HG03097 (cell line): ENCODE measurements at regions not wholly inside any gene's neighbourhood (a gene's known extent, or its start where the extent isn't known, plus 50 kb on each side); places are given as distances from the start of the nearest gene placed in this dataset.

Experiments used
- ATAC-seq: cut with Tn5 transposase; IDR thresholded peaks from one replicate; pipeline ENCODE4 v1.9.1; 2021; ENCODE audit not compliant: unreplicated experiment, low FRiP score

DNA sequence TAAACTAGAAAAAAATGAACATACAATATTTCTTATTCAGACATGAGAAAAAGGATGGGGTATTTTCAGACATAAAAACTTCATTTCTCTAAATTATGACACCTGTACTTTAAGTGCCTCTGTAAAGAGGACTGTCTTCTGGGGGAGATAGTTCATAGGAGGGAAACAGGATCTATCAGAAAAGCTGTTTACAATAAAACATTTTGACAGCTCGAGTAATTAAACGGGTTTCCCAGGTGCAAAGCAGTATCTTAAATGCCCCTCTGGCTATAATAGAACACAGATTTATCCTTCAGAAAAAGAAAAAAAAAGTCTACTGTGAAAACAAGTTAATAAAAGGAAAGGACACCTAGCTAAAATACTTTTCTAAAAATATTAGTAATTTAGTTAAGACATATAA lies 311.4 kb upstream of the UBE2E3 start:
- no peak for ATAC-seq

DNA sequence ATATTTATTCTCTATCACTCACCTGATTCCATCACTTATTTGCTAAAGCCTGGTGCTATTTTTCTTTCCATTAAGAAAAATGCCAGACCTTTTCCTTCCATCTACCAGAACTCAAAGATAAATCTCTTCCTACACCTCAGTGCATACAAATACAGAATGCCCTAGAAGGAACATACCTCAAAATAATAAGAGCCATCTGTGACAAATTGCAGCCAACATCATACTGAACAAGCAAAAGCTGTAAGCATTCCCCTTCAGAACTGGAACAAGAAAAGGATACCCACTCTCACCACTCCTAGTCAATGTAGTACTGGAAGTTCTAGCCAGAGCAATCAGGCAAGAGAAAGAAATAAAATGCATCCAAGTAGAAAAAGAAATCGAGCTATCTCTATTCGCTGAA lies 315.9 kb upstream of the UBE2E3 start:
- no peak for ATAC-seq

DNA sequence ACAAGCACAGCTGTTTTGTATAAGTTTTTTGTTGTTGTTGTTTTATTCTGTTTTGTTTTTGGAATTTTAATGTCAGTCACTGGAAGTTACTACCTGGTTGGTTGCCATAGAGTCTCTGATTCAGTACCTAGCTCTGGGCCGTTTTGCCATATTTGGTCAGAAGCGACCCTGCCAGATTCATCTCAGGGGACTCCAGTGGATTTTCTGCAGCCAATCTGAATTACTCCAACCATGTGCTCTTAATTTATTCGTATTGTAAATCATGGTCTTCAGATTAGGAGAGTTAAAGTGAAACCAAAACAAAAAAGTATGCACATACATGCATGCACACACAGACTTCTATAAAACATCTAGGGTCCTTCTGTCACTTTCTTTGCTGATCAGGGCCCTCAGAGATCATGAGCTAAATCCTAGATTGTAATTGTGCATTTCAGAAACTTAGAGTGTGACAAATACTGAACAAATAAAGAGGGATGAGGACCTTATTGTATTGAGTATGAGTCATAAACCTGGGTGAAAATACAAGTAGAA lies 317.4 kb upstream of the UBE2E3 start:
- no peak for ATAC-seq

- no peak for ATAC-seq
These were observed 317.9 kb upstream of the UBE2E3 start for GRCh38 chr2:180662521-180662920.

DNA sequence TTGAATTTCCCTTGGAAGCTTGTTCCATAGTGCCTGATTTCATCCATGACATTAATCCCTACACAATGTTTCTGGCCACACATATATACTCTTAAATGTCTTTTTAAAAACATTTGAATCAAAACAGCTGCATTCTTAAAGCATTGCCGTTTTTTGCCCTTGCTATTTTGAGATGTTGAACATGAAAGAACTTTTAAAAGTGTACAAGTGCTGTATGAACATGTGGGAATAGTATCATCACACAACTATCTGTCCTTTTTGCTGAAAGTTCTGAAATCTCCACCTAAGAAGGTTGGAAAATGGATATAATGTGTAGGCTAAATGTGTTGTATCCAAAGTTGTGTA lies 318.7 kb upstream of the UBE2E3 start:
- no peak for ATAC-seq

GRCh38 chr2:180660881-180661685 lies 319.3 kb upstream of the UBE2E3 start:
- ATAC-seq = no peak

- no peak for ATAC-seq
These were observed 320.2 kb upstream of the UBE2E3 start for GRCh38 chr2:180660207-180660606.

DNA sequence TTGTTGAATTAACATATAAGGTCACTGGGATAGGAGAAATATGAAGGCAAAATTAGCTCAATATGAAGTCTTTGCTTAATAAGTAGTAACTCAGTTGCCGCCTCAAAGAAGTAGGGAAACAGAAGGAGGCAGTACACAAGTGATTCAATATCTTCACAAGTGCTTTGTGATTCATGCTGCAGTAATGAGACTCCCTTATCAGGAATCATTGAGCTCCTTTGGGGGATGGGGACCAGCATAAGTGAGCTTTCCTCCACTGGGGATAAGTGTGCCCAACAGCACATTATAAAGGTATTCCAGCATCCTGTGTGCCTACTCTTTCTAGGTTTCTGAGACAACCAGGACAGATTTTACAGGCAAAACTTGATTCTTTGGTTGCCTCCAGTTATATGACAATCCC lies 323.4 kb upstream of the UBE2E3 start:
- ATAC-seq = no peak

DNA sequence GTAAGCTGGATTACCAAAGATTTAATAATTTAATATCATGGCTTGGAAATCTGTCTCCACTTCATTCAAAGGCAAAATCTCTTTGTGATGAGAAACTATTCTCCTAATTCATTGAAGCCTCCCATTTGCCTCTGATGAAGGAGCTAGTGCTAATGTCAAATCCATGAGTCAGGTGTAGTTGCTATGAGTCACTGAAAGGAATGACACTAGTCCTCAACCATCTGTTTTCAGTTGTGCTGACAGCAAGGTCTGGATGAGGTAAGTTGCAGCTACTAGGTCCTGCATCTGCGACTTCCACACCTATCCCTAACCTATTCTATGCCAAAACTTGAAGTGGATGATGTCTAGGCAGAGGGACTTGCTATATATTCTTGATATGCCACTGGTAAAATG lies 324.0 kb upstream of the UBE2E3 start:
- ATAC-seq = no peak

GRCh38 chr2:180655842-180656454 lies 324.5 kb upstream of the UBE2E3 start:
- no peak for ATAC-seq

DNA sequence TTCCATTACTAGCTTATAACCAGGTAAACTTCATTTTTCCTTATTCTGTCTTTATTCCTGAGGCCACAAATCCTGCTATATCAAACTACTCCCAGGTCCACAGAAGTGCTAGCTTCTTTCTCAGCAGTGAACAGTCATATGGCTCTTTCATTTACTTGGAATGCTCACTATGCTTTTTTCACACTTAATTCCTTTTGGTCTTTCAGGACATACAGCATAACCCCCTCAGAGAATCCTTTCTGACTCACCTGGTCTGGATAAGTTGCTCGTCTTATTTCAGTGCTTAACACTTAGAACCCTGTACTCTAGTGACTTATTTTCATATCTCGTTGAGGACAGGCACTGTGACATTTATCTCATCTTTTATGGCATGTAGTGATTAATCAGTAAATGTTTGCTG lies 325.0 kb upstream of the UBE2E3 start:
- no peak for ATAC-seq

DNA sequence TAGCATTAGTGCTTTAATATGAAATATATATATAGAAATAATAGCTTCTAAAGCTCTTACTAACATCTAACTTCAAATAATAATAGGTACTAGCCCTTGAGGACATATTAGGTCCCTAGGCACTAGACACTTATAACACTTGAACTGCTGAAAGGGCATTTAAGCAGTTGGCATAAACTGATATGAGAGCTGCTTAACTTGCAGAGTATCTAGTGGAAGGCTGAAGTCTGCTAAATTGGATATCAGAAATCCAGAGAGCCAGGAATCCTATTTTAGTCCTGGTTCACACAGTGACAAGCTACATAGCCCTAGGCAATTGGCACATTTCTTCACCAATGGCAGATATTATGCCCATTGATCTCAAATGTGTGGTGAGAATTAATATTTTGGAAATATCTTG lies 326.9 kb upstream of the UBE2E3 start:
- ATAC-seq = no peak

DNA sequence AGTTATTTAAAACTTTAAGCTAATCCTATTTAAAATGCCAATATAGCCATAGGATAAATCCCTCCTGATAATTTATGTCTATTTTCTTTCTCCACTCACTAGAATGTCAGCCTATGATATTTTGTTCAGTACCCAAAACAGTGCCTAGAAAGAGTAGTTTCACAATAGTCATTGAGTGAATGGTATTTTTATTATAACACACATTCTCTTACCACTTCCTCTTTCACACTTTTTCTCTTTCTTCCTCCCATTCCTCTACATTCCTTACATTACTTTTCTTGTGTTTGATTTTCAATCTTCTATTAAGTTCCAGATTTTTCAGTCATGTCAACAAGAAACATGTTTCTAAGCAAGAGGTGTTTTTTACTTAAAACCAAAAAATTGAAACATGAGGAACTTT lies 327.6 kb upstream of the UBE2E3 start:
- ATAC-seq = no peak

DNA sequence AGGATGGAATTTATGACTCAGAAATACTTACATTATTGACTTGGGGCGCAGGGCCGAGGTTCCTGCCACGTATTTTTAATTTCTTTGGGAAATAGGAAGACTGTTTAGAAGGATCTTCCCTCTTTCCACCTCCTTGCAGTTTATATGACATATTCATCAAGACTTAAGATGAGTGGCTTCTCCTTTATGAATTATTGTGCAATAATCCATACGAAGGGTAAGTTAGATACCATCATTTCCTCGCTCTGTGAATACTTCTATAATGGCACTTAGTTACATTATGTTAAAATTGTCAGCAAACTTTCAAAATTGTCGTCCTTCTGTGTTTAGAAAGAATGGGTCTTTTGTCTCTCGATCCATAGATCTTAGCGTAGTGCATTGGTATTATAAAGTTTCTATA lies 328.8 kb upstream of the UBE2E3 start:
- ATAC-seq = no peak

DNA sequence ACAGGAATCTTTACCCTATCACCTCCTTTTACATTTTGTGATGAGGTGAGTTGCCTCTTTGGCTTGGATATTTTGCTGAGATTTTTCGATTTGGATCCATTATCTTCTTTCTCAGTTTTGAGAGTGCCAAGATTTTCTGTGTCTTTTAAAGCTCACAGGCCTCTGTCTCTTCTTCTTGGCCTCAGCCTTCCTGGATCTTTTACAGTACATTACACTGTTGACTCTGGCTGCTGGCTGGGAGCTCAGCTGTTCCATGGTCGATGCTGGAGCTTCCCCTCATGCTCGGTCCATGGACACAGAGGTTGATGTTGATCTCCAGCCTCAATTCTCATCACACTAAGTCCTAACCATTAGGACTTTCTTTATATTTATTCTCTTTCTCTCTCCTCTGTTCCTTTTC lies 332.8 kb upstream of the UBE2E3 start:
- no peak for ATAC-seq

- no peak for ATAC-seq
These were observed 333.2 kb upstream of the UBE2E3 start for GRCh38 chr2:180647221-180647620.

GRCh38 chr2:180646756-180647155 lies 333.6 kb upstream of the UBE2E3 start:
- ATAC-seq = no peak

GRCh38 chr2:180644709-180645108 lies 335.7 kb upstream of the UBE2E3 start:
- no peak for ATAC-seq

GRCh38 chr2:180630756-180631155 lies 349.6 kb upstream of the UBE2E3 start:
- no peak for ATAC-seq

GRCh38 chr2:180625006-180625844 lies 355.2 kb upstream of the UBE2E3 start:
- no peak for ATAC-seq
